Upper lobe of left lung (tissue), 4 donors: ENCODE measurements at regions not wholly inside any gene's neighbourhood (a gene's known extent, or its start where the extent isn't known, plus 50 kb on each side); places are given as distances from the start of the nearest gene placed in this dataset.

Experiments
- EP300 ChIP-seq, 4 donors: sonication (generic); formaldehyde crosslinking; IDR thresholded peaks; one replicate each; pipeline ENCODE4 v1.5.1; 2017; ENCODE audit warnings: antibody characterized with exemption in 4 of 4, control low read depth in 2 of 4
- POLR2A ChIP-seq, 4 donors: fragments of 450-650 bp; IDR thresholded peaks; one replicate each; pipeline ENCODE4 v1.5.1; 2016 to 2017; ENCODE audit warnings: antibody characterized with exemption in 4 of 4, mild to moderate bottlenecking in 2 of 4
- POLR2AphosphoS5 ChIP-seq, 2 donors: sonication (generic); formaldehyde crosslinking; IDR thresholded peaks; one replicate each; pipeline ENCODE4 v1.5.1; 2017; ENCODE audit warnings: antibody characterized with exemption in 2 of 2
- TF ChIP-seq, protein P1 (sequence below), 6 experiments: fragments of 450-650 bp in 4 of 6; fragments of 200-600 bp in 2 of 6; sonication (generic) in 2 of 6; IDR thresholded peaks; one replicate each; pipeline ENCODE4 v1.5.1; 2016 to 2019; ENCODE audit warnings: antibody characterized with exemption in 6 of 6

DNA sequence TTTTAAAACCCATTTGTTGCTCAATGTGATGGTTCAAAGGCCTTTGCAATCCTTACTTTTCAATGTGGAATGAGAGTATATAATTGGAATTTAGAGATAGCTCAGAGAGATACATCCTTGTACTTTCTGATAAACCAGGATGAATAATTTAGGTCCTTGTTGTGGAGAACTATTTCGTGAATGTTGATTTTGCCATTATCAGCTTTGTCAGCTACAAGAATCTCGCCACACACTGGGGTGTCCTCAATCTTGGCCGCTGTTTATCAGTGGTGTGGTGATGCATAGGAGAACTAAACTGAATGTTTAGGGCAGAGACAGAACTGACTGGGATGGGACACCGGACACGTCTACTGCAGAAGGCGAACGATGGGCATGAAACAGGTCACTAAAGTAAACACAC is 111.2 kb upstream of the SLC35B3 start:
- no peak for TF ChIP-seq POLR2AphosphoS5 (IDR thresholded peaks at IDR 0.05)
- TF ChIP-seq POLR2A (IDR thresholded peaks at IDR 0.05): no peak
- TF ChIP-seq, protein P1, sequence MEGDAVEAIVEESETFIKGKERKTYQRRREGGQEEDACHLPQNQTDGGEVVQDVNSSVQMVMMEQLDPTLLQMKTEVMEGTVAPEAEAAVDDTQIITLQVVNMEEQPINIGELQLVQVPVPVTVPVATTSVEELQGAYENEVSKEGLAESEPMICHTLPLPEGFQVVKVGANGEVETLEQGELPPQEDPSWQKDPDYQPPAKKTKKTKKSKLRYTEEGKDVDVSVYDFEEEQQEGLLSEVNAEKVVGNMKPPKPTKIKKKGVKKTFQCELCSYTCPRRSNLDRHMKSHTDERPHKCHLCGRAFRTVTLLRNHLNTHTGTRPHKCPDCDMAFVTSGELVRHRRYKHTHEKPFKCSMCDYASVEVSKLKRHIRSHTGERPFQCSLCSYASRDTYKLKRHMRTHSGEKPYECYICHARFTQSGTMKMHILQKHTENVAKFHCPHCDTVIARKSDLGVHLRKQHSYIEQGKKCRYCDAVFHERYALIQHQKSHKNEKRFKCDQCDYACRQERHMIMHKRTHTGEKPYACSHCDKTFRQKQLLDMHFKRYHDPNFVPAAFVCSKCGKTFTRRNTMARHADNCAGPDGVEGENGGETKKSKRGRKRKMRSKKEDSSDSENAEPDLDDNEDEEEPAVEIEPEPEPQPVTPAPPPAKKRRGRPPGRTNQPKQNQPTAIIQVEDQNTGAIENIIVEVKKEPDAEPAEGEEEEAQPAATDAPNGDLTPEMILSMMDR (IDR thresholded peaks at IDR 0.05): no peak
- no peak for TF ChIP-seq EP300 (IDR thresholded peaks at IDR 0.05)
